ENCODE measurements at regions not wholly inside any gene's neighbourhood (a gene's known extent, or its start where the extent isn't known, plus 50 kb on each side); places are given as distances from the start of the nearest gene placed in this dataset.

DNA sequence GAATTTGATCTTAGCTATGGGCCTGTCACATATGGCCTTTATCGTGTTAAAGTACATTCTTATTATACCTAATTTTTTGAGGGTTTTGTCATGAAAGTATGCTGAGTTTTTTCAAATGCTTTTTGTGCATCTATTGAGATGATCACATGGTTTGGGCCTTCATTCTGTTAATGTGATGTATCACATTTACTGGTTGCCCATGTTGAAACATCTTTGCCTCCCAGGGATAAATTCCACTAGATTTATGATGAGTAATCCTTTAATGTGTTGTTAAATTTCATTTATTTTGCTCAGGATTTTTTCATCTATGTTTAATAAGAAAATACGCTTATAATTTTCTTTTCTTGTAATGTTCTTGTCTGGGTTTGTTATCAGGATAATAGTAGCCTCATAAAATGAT is 442.0 kb downstream of the MDFIC start:
- Histone ChIP-seq H3K9me1 (ENCODE audit: insufficient read depth, low read length) (no peaks in the 10 kb centered on the region), H3K56ac (ENCODE audit: extremely low read depth, insufficient read depth, low read length) (no peak overlapping the region), H3K9me3 (ENCODE audit: control insufficient read depth, insufficient read depth, low read length) (no peaks in the 10 kb centered on the region), H3K9ac (ENCODE audit: low read depth, low read length) (no peak overlapping the region), H2AK9ac (replicated peaks; ENCODE audit: low read depth, low read length, poor library complexity) (no peak overlapping the region), H3K18ac (ENCODE audit: low read depth, low read length) (no peak overlapping the region), H4K91ac (ENCODE audit: insufficient read depth, low read depth, low read length) (no peak overlapping the region), H3K4me2 (ENCODE audit: low read depth, low read length) (no peak overlapping the region), H2AFZ (replicated peaks; ENCODE audit: low read length, poor library complexity) (no peak overlapping the region), H2BK5ac (ENCODE audit: low read depth, low read length, poor library complexity, severe bottlenecking) (no peak overlapping the region), H3K4me3 (ENCODE audit: insufficient read depth, low read depth, low read length) (no peak overlapping the region), H3K79me1 (ENCODE audit: low read depth in 1 of 2, low read length in 2 of 2) (no peaks in the 10 kb centered on the region), H2AK5ac (ENCODE audit: low read depth, low read length) (no peak overlapping the region), H4K8ac (ENCODE audit: low read depth in 2 of 2, low read length in 2 of 2) (no peak overlapping the region), H2BK20ac (ENCODE audit: low read depth, low read length) (no peak overlapping the region), H3K4me1 (ENCODE audit: control insufficient read depth, insufficient read depth, low read length) (no peaks in the 10 kb centered on the region), H2BK15ac (ENCODE audit: low read depth, low read length) (no peak overlapping the region), H3K4ac (ENCODE audit: low read depth, low read length) (no peak overlapping the region), H3K36me3 (ENCODE audit: control insufficient read depth, insufficient read depth, low read length) (no peaks in the 10 kb centered on the region), H4K20me1 (ENCODE audit: insufficient read depth, low read length) (no peaks in the 10 kb centered on the region), H3K27me3 (ENCODE audit: control insufficient read depth, insufficient read depth, low read length) (no peaks in the 10 kb centered on the region), H3K27ac (ENCODE audit: insufficient read depth, low read length) (no peak overlapping the region), H3K14ac (replicated peaks; ENCODE audit: low read depth, low read length) (no peak overlapping the region), H2BK120ac (ENCODE audit: low read depth, low read length) (no peak overlapping the region), H3K23ac (ENCODE audit: low read depth, low read length) (no peak overlapping the region), H4K5ac (ENCODE audit: low read depth, low read length) (no peak overlapping the region)
- peak; percentile 28 for DNase-seq
- dilution Hi-C loops (cut with HindIII; ENCODE audit: low sequenced_read_pairs, unreplicated experiment) (no loop called here), in situ Hi-C loops (cut with MboI; ENCODE audit: low sequenced_read_pairs) (no loop called here), intact Hi-C loops (cut with micrococcal nuclease) (no loop called here)
- TF ChIP-seq RFX5 (IDR thresholded peaks at IDR 0.05; ENCODE audit: low read depth, low read length) (no peak), RAD21 (IDR thresholded peaks at IDR 0.05; ENCODE audit: low read length) (no peak), CHD1 (IDR thresholded peaks at IDR 0.05; ENCODE audit: low read depth, low read length) (no peak), FOS (IDR thresholded peaks at IDR 0.05; ENCODE audit: low read depth, low read length) (no peak), POLR2A (IDR thresholded peaks at IDR 0.05; ENCODE audit: low read depth, low read length) (no peak), BHLHE40 (IDR thresholded peaks at IDR 0.05; ENCODE audit: low read depth, low read length) (no peak), MXI1 (IDR thresholded peaks at IDR 0.05; ENCODE audit: borderline replicate concordance, low read depth, low read length) (no peak), MAZ (IDR thresholded peaks at IDR 0.05; ENCODE audit: borderline replicate concordance, low read depth, low read length) (no peak), SMC3 (IDR thresholded peaks at IDR 0.05; ENCODE audit: low read depth, low read length) (no peak), NFE2L2 (IDR thresholded peaks at IDR 0.05; ENCODE audit: low read depth, low read length) (no peak), CEBPB (IDR thresholded peaks at IDR 0.05; ENCODE audit: low read depth, low read length) (no peak), RCOR1 (IDR thresholded peaks at IDR 0.05; ENCODE audit: insufficient replicate concordance, low read length) (no peak), MAFK (IDR thresholded peaks at IDR 0.05; ENCODE audit: low read depth, low read length) (no peak)
- TF ChIP-seq, protein P1, sequence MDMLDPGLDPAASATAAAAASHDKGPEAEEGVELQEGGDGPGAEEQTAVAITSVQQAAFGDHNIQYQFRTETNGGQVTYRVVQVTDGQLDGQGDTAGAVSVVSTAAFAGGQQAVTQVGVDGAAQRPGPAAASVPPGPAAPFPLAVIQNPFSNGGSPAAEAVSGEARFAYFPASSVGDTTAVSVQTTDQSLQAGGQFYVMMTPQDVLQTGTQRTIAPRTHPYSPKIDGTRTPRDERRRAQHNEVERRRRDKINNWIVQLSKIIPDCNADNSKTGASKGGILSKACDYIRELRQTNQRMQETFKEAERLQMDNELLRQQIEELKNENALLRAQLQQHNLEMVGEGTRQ (IDR thresholded peaks at IDR 0.05; ENCODE audit: low read depth, low read length) = no peak
- TF ChIP-seq, protein P2, sequence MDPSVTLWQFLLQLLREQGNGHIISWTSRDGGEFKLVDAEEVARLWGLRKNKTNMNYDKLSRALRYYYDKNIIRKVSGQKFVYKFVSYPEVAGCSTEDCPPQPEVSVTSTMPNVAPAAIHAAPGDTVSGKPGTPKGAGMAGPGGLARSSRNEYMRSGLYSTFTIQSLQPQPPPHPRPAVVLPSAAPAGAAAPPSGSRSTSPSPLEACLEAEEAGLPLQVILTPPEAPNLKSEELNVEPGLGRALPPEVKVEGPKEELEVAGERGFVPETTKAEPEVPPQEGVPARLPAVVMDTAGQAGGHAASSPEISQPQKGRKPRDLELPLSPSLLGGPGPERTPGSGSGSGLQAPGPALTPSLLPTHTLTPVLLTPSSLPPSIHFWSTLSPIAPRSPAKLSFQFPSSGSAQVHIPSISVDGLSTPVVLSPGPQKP (IDR thresholded peaks at IDR 0.05; ENCODE audit: borderline replicate concordance, low read depth, low read length) = no peak
- TF ChIP-seq, protein P3, sequence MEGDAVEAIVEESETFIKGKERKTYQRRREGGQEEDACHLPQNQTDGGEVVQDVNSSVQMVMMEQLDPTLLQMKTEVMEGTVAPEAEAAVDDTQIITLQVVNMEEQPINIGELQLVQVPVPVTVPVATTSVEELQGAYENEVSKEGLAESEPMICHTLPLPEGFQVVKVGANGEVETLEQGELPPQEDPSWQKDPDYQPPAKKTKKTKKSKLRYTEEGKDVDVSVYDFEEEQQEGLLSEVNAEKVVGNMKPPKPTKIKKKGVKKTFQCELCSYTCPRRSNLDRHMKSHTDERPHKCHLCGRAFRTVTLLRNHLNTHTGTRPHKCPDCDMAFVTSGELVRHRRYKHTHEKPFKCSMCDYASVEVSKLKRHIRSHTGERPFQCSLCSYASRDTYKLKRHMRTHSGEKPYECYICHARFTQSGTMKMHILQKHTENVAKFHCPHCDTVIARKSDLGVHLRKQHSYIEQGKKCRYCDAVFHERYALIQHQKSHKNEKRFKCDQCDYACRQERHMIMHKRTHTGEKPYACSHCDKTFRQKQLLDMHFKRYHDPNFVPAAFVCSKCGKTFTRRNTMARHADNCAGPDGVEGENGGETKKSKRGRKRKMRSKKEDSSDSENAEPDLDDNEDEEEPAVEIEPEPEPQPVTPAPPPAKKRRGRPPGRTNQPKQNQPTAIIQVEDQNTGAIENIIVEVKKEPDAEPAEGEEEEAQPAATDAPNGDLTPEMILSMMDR (conservative IDR thresholded peaks at IDR 0.05; ENCODE audit: low read depth, low read length) = no peak
- CTCF ChIA-PET = no interaction called here
- no peak for ATAC-seq (ENCODE audit: low read depth)
- POLR2A ChIA-PET (ENCODE audit: unreplicated experiment) = no interaction called here
- no CpG with 5 or more reads among the region's 2 CpGs for WGBS, 2 experiments (ENCODE audit: extremely low coverage in 2 of 2, insufficient read length in 1 of 2)
- no TSS peak for BruUV-seq (replicated peaks)
